Myocyte (in vitro differentiated cells): ENCODE measurements at regions not wholly inside any gene's neighbourhood (a gene's known extent, or its start where the extent isn't known, plus 50 kb on each side); places are given as distances from the start of the nearest gene placed in this dataset.
"Not testable (repeated sequence)": the region's sequence is repeated elsewhere in the genome, so short reads cannot be mapped to it uniquely, and the experiment has no call there.

Source experiments
- DNase-seq: peaks from one replicate; pipeline ENCODE4 v3.0.0-alpha.2; 2012; ENCODE audit warnings: low read depth

GRCh38 chr12:131311764-131312163 lies 358.1 kb downstream of the ADGRD1 start:
- DNase-seq, result no peak

GRCh38 chr12:131312382-131312781 lies 358.7 kb downstream of the ADGRD1 start:
- DNase-seq, result not testable (repeated sequence)

GRCh38 chr12:131312793-131313545 lies 359.3 kb downstream of the ADGRD1 start:
- no peak for DNase-seq

DNA sequence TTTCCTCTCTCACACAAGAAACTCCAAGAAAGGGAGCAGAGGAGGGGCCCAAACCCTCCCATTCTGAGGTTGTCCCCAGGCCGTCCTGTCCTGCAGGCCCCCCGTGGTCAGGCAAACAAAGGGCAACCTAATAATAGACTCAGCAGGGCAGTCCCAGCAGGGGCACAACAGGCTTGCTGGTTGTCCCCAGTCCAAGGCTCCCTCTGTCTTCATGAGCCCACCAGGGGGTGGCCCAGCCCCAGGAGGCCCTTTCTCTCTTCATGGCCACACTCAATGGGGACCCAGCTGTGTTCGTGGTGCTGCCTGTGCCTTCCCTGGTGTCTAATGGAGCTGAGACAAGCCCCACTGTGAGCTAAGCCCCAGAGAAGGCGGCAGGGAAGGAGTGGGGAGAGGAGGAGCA lies 359.9 kb downstream of the ADGRD1 start:
- DNase-seq, result no peak

DNA sequence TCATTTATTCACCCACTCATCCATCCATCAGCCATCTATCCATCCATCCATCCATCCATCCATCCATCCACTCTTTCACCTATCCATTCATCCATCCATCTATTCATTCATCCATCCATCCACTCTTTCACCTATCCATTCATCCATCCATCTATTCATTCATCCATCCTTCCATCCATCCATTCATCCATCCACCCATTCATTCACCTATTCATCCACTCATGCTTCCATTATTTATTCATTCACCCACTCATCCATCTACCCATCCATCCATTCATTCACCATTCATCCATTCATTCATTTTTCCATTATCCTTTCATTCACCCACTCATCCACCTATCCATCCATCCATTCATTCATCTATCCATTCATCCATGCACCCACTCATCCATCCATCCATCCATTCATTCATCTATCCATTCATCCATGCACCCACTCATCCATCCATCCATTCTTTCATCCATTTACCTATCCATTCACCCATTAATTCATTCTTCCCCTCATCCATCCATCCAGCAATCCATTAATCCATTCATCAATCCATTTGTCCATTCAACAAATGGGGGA lies 360.9 kb downstream of the ADGRD1 start:
- no peak for DNase-seq

DNA sequence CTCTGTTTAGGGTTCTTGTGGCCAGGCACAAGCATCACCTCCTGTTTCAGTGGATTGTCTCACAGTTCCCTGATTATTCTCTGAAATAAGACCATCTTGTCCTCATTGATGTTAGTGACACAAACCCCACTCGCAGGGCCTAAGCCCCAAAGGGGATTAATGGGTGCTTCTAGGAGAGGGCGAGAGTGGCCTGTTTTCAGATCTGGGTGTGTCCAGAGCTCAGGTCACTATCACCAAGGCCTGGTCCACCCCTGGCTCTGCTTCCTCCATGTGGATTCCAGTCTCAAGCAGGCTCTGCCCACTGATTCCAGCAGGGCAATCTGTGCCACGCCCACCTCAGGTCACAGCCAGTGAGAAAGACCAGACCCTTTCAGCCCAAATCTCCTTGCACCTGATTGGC lies 361.9 kb downstream of the ADGRD1 start:
- no peak for DNase-seq

DNA sequence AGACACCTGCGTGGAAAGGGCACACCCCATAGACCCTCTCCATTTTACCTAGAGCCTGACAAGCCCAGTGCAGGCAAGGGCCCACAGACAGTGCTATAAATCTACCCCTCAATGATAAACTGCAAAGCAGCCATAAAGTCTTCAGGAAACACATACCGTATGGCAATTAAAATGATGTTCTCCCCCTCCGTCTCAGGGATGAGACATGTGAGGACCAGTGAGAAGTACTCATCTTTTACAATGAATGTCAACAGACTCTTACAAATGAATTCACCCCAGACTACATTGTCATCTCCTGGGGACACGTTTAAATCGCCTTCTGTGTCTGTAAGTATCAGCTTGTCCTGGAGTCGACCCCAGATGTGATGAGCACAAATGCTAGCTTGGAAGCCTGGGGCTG lies 362.7 kb downstream of the ADGRD1 start:
- DNase-seq, result no peak

GRCh38 chr12:131318045-131318685 lies 364.5 kb downstream of the ADGRD1 start:
- DNase-seq, result no peak

- DNase-seq, result no peak
These were observed 368.3 kb downstream of the ADGRD1 start for GRCh38 chr12:131321988-131322387.

GRCh38 chr12:131322460-131322859 lies 368.8 kb downstream of the ADGRD1 start:
- DNase-seq, result not testable (repeated sequence)

GRCh38 chr12:131323879-131324278 lies 370.2 kb downstream of the ADGRD1 start:
- DNase-seq, result no peak

DNA sequence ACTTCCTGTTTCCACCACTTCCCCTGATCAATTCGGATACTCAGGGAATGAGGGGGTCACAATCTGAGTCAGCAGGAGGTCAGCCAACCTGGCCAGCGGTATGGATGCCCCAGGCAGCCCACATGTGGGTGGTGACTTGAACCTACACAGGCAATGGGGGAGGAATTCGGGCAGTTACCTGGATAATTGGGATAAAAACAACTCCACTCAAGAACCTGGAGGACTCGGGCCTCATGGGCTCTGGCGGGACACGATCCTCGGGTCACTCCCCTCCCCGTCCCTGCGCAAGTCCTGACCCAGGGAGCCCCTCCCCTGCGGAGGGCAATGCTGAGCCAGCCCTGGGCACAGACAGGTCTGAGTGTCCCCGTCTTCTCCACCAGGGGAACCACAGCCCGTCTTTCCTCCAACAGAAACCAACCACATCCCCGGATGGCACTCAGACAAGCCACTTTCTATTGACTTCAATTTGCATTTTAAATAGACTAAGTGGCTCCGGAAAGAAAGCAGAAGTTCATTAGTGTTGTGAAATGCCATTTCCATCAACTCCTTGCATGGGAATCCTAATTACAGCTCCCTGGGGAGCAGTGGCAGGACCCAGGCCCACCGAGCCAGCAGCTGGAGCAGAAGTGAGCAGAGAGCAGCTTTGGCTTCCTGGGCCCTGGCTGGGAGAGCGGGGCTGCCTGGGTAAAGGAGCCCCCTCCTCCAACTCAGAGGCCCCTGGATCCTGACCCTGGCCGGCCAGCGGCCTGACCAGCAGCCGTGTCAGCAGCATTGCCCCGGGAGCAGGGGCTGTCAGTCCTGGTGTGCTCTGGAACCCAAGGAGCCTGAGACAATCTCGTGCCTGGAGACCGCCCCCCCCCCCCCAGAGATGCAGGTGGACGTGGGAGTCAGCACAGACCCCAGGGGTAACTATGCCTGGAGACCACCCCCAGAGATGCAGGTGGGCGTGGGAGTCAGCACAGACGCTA lies 374.1 kb downstream of the ADGRD1 start:
- no peak for DNase-seq

DNA sequence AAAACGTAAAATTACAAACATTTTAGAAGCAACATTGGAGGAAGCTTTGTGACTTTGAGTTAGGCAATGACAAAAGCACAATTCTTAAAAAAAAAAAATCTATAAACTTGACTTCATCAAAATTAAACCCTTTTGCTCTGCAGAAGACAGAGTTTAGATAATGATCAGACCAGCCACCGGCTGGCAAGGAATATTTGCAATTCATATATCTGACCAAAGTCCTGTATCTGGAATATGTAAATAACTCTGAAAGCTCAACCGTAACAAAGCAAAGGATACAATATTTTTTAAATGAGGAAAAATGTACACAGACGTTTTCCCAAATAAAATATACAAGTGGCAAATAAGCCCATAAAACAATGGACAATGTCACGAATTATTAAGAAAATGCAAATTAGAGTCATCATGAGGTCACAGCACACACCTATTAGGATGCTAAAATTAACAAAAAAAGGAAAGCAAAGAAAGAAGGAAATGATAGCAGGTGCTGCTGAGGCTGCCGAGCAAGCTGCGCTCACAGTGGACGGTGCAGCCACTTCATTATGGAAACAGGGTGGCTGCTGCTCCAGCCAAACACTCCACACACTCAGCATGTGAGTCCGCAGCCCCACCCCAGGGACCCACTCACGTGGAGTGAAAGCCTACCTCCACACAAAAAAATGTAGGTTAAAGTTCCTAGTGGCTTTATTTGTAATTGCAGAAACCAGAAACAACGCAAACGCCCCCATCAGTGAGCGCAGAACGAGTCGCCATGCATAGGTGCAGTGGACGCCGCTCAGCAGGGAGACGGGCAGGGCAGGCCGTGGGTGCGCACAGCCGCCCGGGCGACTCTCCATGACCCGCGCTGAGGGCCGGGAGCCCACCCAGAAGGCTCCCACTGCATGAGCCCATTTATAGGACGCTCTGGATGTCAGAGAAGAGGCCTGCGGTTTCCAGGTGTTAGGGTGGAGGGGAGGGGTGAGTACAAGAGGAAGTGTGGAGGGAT lies 375.4 kb downstream of the ADGRD1 start:
- not testable (repeated sequence) for DNase-seq

GRCh38 chr12:131330106-131330815 lies 376.6 kb downstream of the ADGRD1 start:
- DNase-seq, result no peak

DNA sequence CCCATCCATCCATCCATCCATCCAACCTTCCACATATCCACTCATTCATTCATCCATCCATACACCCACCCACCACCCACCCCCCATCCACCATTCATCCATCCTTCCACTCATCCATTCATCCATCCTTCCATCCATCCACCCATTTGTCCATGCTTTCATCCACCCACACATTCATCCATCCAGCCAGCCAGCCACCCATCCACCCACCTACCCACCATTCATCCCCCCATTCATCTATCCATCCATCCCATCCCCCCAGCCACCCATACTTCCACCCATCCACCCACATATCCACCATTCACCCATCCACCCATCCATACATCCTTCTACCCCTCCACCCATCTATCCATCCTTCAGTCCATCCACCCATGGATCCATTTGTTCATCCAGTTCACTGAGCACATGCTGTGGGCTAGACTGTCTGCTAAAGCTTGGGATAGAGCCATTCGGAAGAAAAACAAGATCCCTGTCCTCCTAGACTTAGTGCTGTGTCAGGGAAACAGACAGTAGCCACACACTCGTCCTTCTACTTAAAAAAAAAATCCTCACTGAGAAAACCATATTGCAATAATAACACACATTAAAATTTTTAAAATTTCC lies 377.5 kb downstream of the ADGRD1 start:
- DNase-seq, result no peak

DNA sequence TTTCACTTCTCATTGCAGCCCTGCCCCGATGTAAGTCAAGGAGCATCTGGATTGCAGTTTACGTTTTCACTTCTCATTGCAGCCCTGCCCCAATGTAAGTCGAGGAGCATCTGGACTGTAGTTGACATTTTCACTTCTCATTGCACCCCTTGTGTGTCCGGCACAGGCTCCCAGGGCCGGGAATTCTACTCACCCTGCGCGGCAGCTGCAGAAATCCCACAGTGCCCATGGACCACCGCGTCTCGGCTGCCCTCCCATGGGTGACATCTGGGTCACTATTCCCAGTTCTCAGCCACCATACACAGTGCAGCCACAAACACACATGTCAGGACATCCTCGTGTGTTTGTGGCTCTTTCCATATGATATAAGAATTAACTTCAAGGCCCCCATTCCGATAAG lies 378.5 kb downstream of the ADGRD1 start:
- DNase-seq, result no peak

GRCh38 chr12:131333136-131333535 lies 377.8 kb upstream of the SFSWAP start:
- no peak for DNase-seq

GRCh38 chr12:131333621-131334440 lies 377.1 kb upstream of the SFSWAP start:
- DNase-seq, result no peak
